Hepatocyte (in vitro differentiated cells): ENCODE measurements at regions not wholly inside any gene's neighbourhood (a gene's known extent, or its start where the extent isn't known, plus 50 kb on each side); places are given as distances from the start of the nearest gene placed in this dataset.

Experiments used
- CTCF ChIP-seq: fragments of 200-600 bp; sonication (generic); IDR thresholded peaks from 2 replicates; pipeline ENCODE4 v1.5.1; 2016; ENCODE audit warnings: antibody characterized with exemption, mild to moderate bottlenecking; ENCODE audit not compliant: poor library complexity
- EZH2 ChIP-seq: fragments of 200-600 bp; sonication (generic); IDR thresholded peaks from 2 replicates; pipeline ENCODE4 v1.6.1; 2016; ENCODE audit warnings: antibody characterized with exemption, mild to moderate bottlenecking, borderline replicate concordance
- EZH2phosphoT487 ChIP-seq: fragments of 200-600 bp; sonication (generic); IDR thresholded peaks from one replicate; pipeline ENCODE4 v1.6.1; 2018; ENCODE audit warnings: antibody characterized with exemption, mild to moderate bottlenecking, low read depth, moderate library complexity; ENCODE audit not compliant: unreplicated experiment, severe bottlenecking

- TF ChIP-seq EZH2phosphoT487 (no peak), CTCF (no peak), EZH2 (no peak)
Observed at GRCh38 chr17:6000426-6000825, 69.8 kb upstream of the WSCD1 start.
